ENCODE measurements at regions not wholly inside any gene's neighbourhood (a gene's known extent, or its start where the extent isn't known, plus 50 kb on each side); places are given as distances from the start of the nearest gene placed in this dataset.

DNA sequence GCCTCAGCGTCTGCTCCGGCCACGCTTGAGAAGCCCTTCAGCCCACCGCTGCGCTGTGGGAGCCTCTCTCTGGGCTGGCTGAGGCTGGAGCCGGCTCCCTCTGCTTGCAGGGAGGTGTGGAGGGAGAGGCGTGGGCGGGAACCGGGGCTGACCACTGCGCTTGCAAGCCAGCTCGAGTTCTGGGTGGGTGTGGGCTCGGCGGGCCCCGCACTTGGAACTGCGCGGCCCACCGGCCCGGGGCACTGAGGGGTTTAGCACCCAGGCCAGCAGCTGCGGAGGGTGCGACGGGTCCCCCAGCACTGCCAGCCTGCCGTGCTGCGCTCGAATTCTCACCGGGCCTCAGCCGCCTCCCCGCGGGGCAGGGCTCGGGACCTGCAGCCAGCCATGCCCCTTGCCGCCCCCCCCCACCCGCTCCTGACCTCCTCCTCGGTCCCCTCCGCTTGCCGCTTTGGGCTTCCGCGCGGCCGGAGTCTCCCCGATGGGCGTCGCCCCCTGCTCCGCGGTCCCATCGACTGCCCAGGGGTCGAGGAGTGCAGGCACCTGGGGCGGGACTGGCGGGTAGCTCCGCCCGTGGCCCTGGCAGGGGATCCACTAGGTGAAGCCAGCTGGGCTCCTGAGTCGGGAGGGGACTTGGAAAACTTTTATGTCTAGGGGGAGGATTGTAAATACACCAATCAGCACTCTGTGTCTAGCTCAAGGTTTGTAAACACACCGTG is 106.7 kb downstream of the RAP2B start:
- no peak overlapping the region for H3K27ac ChIP-seq (ENCODE audit: low read depth, low read length)
- TF ChIP-seq, protein P1, sequence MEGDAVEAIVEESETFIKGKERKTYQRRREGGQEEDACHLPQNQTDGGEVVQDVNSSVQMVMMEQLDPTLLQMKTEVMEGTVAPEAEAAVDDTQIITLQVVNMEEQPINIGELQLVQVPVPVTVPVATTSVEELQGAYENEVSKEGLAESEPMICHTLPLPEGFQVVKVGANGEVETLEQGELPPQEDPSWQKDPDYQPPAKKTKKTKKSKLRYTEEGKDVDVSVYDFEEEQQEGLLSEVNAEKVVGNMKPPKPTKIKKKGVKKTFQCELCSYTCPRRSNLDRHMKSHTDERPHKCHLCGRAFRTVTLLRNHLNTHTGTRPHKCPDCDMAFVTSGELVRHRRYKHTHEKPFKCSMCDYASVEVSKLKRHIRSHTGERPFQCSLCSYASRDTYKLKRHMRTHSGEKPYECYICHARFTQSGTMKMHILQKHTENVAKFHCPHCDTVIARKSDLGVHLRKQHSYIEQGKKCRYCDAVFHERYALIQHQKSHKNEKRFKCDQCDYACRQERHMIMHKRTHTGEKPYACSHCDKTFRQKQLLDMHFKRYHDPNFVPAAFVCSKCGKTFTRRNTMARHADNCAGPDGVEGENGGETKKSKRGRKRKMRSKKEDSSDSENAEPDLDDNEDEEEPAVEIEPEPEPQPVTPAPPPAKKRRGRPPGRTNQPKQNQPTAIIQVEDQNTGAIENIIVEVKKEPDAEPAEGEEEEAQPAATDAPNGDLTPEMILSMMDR (IDR thresholded peaks at IDR 0.05; ENCODE audit: low read depth, low read length, poor library complexity, severe bottlenecking), result no peak
- TF ChIP-seq EZH2phosphoT487 (IDR thresholded peaks at IDR 0.05; ENCODE audit: borderline replicate concordance, low read length), result no peak
- H3K36me3 ChIP-seq (ENCODE audit: control insufficient read depth, low read length), result no peaks in the 10 kb centered on the region
- H3K9me2 ChIP-seq (replicated peaks; ENCODE audit: control insufficient read depth, low read length), result no peaks in the 10 kb centered on the region
- no peak overlapping the region for H3K4me3 ChIP-seq (ENCODE audit: low read length)
- no peaks in the 10 kb centered on the region for H3K9me3 ChIP-seq (ENCODE audit: control insufficient read depth, insufficient read depth, low read length)
- no peaks in the 10 kb centered on the region for H4K20me1 ChIP-seq (ENCODE audit: control insufficient read depth, insufficient read depth, low read depth, low read length)
- no peak overlapping the region for H3K4me2 ChIP-seq (ENCODE audit: low read length)
- H3K27me3 ChIP-seq (ENCODE audit: control insufficient read depth, low read length), result no peaks in the 10 kb centered on the region
- no peaks in the 10 kb centered on the region for H3K4me1 ChIP-seq (ENCODE audit: control insufficient read depth, low read length)
- no peaks in the 10 kb centered on the region for H3K79me2 ChIP-seq (ENCODE audit: control insufficient read depth, low read length)
- no peaks in the 10 kb centered on the region for H3F3A ChIP-seq (ENCODE audit: control insufficient read depth, insufficient read depth)

DNA sequence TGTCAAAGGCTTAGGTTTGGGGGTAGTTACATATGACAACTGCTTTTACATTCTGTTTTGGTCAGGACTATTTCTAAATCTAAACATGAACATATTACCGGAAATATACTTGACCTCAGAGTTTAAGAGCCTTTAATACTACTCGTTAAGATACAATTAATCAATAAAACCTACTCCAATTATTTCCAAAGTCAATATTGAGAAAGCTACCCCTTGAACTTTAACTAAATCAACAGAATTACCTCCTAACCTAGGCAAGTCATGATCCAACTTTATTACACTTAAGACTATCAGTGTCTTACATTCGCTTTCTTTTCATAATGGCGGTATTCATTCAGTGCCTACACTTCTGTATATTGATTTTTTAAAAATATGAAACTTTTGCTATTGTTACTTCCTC is 107.7 kb downstream of the RAP2B start:
- Histone ChIP-seq H3K9me3 (ENCODE audit: control insufficient read depth, insufficient read depth, low read length) (no peaks in the 10 kb centered on the region), H3K27ac (ENCODE audit: low read depth, low read length) (no peak overlapping the region), H3K4me1 (ENCODE audit: control insufficient read depth, low read length) (no peaks in the 10 kb centered on the region), H3F3A (ENCODE audit: control insufficient read depth, insufficient read depth) (no peaks in the 10 kb centered on the region), H3K4me2 (ENCODE audit: low read length) (no peak overlapping the region), H3K9me2 (replicated peaks; ENCODE audit: control insufficient read depth, low read length) (no peaks in the 10 kb centered on the region), H3K27me3 (ENCODE audit: control insufficient read depth, low read length) (no peaks in the 10 kb centered on the region), H3K36me3 (ENCODE audit: control insufficient read depth, low read length) (no peaks in the 10 kb centered on the region), H4K20me1 (ENCODE audit: control insufficient read depth, insufficient read depth, low read depth, low read length) (no peaks in the 10 kb centered on the region), H3K79me2 (ENCODE audit: control insufficient read depth, low read length) (no peaks in the 10 kb centered on the region), H3K4me3 (ENCODE audit: low read length) (no peak overlapping the region)
- TF ChIP-seq, protein P1 (IDR thresholded peaks at IDR 0.05; ENCODE audit: low read depth, low read length, poor library complexity, severe bottlenecking), result no peak
- TF ChIP-seq EZH2phosphoT487 (IDR thresholded peaks at IDR 0.05; ENCODE audit: borderline replicate concordance, low read length), result no peak

DNA sequence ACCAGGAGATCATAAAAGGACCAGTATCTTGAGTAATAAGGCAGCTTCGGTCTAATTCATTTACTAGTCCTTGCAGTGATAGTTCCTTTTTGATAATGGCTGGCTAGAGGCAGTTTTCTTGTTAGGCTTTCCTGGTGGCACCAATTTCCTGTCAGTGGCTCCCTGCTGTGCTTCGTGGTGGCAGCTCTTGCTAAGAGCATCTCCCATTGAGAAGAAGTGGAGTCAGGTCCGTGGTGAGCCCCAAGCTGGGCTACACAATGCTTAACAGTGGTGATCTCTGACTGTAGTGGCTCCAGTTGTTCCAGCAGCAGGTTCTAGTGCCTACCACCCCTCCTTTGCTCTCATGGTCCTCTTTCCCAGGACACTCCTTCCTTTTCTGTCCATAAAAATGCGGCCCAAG is 111.2 kb downstream of the RAP2B start:
- H3K9me2 ChIP-seq (replicated peaks; ENCODE audit: control insufficient read depth, low read length), result no peaks in the 10 kb centered on the region
- no peaks in the 10 kb centered on the region for H3K36me3 ChIP-seq (ENCODE audit: control insufficient read depth, low read length)
- no peaks in the 10 kb centered on the region for H4K20me1 ChIP-seq (ENCODE audit: control insufficient read depth, insufficient read depth, low read depth, low read length)
- H3K4me1 ChIP-seq (ENCODE audit: control insufficient read depth, low read length), result no peaks in the 10 kb centered on the region
- H3K79me2 ChIP-seq (ENCODE audit: control insufficient read depth, low read length), result no peaks in the 10 kb centered on the region
- no peaks in the 10 kb centered on the region for H3F3A ChIP-seq (ENCODE audit: control insufficient read depth, insufficient read depth)
- H3K4me3 ChIP-seq (ENCODE audit: low read length), result no peak overlapping the region
- no peaks in the 10 kb centered on the region for H3K27me3 ChIP-seq (ENCODE audit: control insufficient read depth, low read length)
- H3K27ac ChIP-seq (ENCODE audit: low read depth, low read length), result no peak overlapping the region
- no peak overlapping the region for H3K4me2 ChIP-seq (ENCODE audit: low read length)
- TF ChIP-seq EZH2phosphoT487 (IDR thresholded peaks at IDR 0.05; ENCODE audit: borderline replicate concordance, low read length), result no peak
- TF ChIP-seq, protein P1 (IDR thresholded peaks at IDR 0.05; ENCODE audit: low read depth, low read length, poor library complexity, severe bottlenecking), result no peak
- H3K9me3 ChIP-seq (ENCODE audit: control insufficient read depth, insufficient read depth, low read length), result no peaks in the 10 kb centered on the region
